Upper lobe of right lung (tissue), 1 donor: ENCODE measurements at regions not wholly inside any gene's neighbourhood (a gene's known extent, or its start where the extent isn't known, plus 50 kb on each side); places are given as distances from the start of the nearest gene placed in this dataset.
"Not testable (repeated sequence)": the region's sequence is repeated elsewhere in the genome, so short reads cannot be mapped to it uniquely, and the experiment has no call there.

Source experiments
- ATAC-seq: fragments of 200-7000 bp; cut with Tn5 transposase; one replicate; pipeline ENCODE4 v1.9.1; 2020; ENCODE audit warnings: mild to moderate bottlenecking, moderate library complexity
- DNase-seq: peaks from one replicate; pipeline ENCODE4 v3.0.0-alpha.2; 2020
- H3K27ac ChIP-seq: fragments of 200-600 bp; one replicate; pipeline ENCODE4 v1.8.0; 2022
- H3K27me3 ChIP-seq: fragments of 200-600 bp; one replicate; pipeline ENCODE4 v1.8.0; 2022; ENCODE audit warnings: mild to moderate bottlenecking
- H3K36me3 ChIP-seq: fragments of 200-600 bp; one replicate; pipeline ENCODE4 v1.8.0; 2022
- H3K4me1 ChIP-seq: fragments of 200-600 bp; one replicate; pipeline ENCODE4 v1.8.0; 2022
- H3K4me3 ChIP-seq: fragments of 200-600 bp; one replicate; pipeline ENCODE4 v1.8.0; 2022; ENCODE audit warnings: mild to moderate bottlenecking
- H3K9me3 ChIP-seq: fragments of 200-600 bp; one replicate; pipeline ENCODE4 v1.8.0; 2022
- intact Hi-C: fragments of 100-400 bp; cut with DNase I; formaldehyde crosslinking; loops from one replicate; pipeline ENCODE4 v1.11.0; 2022
- TF ChIP-seq, protein P1 (sequence below): fragments of 200-600 bp; IDR thresholded peaks from one replicate; pipeline ENCODE4 v1.8.0; 2022; ENCODE audit warnings: antibody characterized with exemption
- donor health status: DM: no; HTN: yes; CAD: no; lungs with severe emphysema.

DNA sequence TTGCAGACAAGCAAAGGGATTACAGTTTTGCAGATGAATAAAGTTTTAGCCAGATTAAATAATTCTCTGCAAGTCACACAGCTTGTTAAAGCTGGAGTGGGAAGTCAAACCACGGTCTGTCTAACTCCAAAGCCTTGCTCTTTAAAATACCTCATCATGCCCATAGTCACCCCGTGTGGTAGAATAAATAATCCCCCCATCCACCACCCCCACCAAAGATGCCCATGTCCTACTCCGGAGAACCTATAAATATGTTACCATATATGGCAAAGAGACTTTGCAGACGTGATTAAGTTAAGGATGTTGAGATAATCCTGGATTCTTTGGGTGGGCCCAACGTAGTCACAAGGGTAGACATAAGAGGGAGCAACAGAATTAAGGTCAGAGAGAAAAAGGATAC, 118.7 kb downstream of the BEND2 start:
- no peak for DNase-seq
- Histone ChIP-seq H3K4me3 (no peak overlapping the region), H3K36me3 (no peaks in the 10 kb centered on the region), H3K27ac (no peak overlapping the region), H3K4me1 (no peaks in the 10 kb centered on the region), H3K9me3 (no peaks in the 10 kb centered on the region), H3K27me3 (no peaks in the 10 kb centered on the region)
- ATAC-seq, result no peak
- TF ChIP-seq, protein P1, sequence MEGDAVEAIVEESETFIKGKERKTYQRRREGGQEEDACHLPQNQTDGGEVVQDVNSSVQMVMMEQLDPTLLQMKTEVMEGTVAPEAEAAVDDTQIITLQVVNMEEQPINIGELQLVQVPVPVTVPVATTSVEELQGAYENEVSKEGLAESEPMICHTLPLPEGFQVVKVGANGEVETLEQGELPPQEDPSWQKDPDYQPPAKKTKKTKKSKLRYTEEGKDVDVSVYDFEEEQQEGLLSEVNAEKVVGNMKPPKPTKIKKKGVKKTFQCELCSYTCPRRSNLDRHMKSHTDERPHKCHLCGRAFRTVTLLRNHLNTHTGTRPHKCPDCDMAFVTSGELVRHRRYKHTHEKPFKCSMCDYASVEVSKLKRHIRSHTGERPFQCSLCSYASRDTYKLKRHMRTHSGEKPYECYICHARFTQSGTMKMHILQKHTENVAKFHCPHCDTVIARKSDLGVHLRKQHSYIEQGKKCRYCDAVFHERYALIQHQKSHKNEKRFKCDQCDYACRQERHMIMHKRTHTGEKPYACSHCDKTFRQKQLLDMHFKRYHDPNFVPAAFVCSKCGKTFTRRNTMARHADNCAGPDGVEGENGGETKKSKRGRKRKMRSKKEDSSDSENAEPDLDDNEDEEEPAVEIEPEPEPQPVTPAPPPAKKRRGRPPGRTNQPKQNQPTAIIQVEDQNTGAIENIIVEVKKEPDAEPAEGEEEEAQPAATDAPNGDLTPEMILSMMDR, result no peak
- intact Hi-C loops, result no loop called here

DNA sequence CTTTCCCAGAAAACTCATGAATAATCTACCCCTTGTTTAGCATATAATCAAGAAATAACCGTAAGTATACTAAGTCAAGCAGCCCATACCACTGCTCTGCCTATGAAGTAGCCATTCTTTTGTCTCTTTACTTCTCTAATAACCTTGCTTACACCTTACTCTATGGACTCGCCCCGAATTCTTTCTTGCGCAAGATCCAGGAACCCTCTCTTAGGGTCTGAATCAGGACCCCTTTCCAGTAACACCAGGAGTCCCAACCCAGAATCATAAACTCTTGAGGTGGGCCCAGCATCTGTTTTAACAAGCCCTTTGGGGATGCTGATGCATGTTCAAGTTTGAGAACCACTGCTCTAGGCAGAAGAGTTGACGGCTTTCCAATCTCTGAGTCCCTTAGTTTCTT, 119.6 kb downstream of the BEND2 start:
- Histone ChIP-seq H3K36me3 (no peaks in the 10 kb centered on the region), H3K27ac (no peak overlapping the region), H3K4me3 (no peak overlapping the region), H3K9me3 (no peaks in the 10 kb centered on the region), H3K27me3 (no peaks in the 10 kb centered on the region), H3K4me1 (no peaks in the 10 kb centered on the region)
- DNase-seq (no peak), ATAC-seq (no peak)
- intact Hi-C loops, result no loop called here
- TF ChIP-seq, protein P1, result no peak

DNA sequence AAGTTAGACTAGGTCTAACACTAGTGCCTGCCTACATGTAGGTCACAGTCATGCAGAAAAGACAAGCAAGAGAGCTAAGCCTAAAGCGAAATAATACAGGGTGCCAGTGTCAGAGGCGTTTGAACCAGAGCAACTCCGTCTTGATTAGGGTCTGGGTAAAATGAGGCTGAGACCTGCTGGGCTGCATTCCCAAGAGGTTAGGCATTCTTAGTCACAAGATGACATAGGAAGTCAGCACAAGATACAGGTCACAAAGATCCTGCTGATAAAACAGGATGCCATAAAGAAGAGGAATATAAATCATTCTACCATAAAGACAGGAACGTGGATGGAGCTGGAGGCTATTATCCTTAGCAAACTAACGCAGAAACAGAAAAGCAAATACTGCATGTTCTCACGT, 120.9 kb downstream of the BEND2 start:
- no peak for DNase-seq
- Histone ChIP-seq H3K9me3 (no peaks in the 10 kb centered on the region), H3K27ac (no peak overlapping the region), H3K27me3 (no peaks in the 10 kb centered on the region), H3K4me3 (no peak overlapping the region), H3K36me3 (no peaks in the 10 kb centered on the region), H3K4me1 (no peaks in the 10 kb centered on the region)
- ATAC-seq, result no peak
- intact Hi-C loops, result no loop called here
- TF ChIP-seq, protein P1, result no peak

DNA sequence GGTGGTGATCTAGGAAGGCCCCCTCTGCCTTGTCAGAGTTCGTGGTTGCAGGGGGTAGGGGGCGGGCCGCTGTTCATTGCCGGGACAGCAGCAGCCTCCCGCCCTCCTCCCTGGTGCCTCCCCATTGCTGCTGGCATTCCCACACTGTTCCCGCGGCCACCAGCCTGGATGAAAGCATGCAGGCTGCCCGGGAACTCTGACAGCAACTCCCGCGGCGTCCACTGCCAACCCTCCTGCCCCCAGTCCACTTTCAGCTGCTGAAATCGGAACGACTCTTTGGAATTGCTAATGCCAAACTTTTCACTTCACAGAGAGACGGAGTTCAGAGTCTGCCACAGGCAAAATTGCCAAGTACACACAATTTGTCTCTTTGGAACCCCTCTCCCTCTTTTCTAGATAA, 121.9 kb downstream of the BEND2 start:
- intact Hi-C loops, result no loop called here
- no peak for ATAC-seq
- no peaks in the 10 kb centered on the region for H3K4me1 ChIP-seq

DNA sequence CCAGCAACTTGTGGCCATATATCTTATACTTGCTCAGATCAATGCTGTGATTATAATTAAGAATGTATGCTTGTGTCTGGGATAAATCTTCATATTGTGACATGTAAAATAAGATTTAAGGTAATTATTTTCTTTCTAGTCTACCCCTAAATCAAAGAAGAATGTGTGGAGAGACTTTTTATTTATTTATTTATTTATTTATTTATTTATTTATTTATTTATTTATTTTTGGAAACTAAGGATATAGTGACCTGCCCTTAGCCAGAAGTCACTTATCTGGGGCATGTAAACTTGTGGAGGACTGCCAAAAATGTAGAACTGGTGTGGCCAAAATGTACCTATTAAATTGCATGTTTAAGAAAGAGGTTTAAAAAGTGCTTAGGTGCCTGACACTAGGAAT, 144.3 kb downstream of the BEND2 start:
- Histone ChIP-seq H3K36me3 (no peaks in the 10 kb centered on the region), H3K9me3 (no peaks in the 10 kb centered on the region), H3K4me1 (no peaks in the 10 kb centered on the region), H3K4me3 (no peak overlapping the region), H3K27me3 (no peaks in the 10 kb centered on the region), H3K27ac (no peak overlapping the region)
- TF ChIP-seq, protein P1, result no peak
- no peak for ATAC-seq
- intact Hi-C loops, result no loop called here
- DNase-seq, result no peak

More for the DNA sequence above, 121.9 kb downstream of the BEND2 start:
- Histone ChIP-seq H3K9me3 (no peaks in the 10 kb centered on the region), H3K27me3 (no peaks in the 10 kb centered on the region), H3K36me3 (no peaks in the 10 kb centered on the region), H3K27ac (no peak overlapping the region), H3K4me3 (no peak overlapping the region)
- DNase-seq, result no peak
- TF ChIP-seq, protein P1, result no peak

DNA sequence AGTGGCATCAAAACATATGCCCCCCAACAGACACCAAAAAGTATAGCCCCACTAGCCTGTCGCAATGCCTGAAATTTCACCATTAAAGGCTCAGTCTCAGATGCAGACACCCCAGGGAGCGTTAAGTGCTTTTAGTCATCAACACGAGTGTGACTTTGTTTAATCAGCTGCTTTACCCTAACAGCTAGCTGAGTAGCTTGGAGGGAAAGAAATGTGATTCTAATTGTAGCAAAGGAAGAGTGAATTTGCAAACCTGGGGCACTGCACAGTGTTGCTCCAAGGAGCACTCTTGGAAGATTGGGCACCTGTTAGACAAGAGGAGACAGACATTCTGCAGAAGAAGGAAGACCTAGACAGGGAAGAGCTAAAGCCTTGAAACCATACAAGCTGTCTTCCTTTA, 145.1 kb downstream of the BEND2 start:
- no peak for ATAC-seq
- Histone ChIP-seq H3K36me3 (no peaks in the 10 kb centered on the region), H3K4me3 (no peak overlapping the region), H3K9me3 (no peaks in the 10 kb centered on the region), H3K4me1 (no peaks in the 10 kb centered on the region), H3K27me3 (no peaks in the 10 kb centered on the region), H3K27ac (no peak overlapping the region)
- intact Hi-C loops, result no loop called here
- TF ChIP-seq, protein P1, result no peak
- no peak for DNase-seq

DNA sequence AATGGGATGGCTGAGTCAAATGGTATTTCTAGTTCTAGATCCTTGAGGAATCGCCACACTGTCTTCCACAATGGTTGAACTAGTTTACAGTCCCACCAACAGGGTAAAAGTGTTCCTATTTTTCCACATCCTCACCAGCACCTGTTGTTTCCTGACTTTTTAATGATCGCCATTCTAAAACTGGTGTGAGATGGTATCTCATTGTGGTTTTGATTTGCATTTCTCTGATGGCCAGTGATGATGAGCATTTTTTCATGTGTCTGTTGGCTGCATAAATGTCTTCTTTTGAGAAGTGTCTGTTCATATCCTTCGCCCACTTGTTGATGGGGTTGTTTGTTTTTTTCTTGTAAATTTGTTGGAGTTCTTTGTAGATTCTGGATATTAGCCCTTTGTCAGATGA, 152.6 kb downstream of the BEND2 start:
- H3K36me3 ChIP-seq, H3K9me3 ChIP-seq, H3K27me3 ChIP-seq, H3K4me1 ChIP-seq, intact Hi-C loops, DNase-seq, H3K4me3 ChIP-seq, ATAC-seq, H3K27ac ChIP-seq: not testable (repeated sequence)
